ENCODE measurements at regions not wholly inside any gene's neighbourhood (a gene's known extent, or its start where the extent isn't known, plus 50 kb on each side); places are given as distances from the start of the nearest gene placed in this dataset.
"Not testable (repeated sequence)": the region's sequence is repeated elsewhere in the genome, so short reads cannot be mapped to it uniquely, and the experiment has no call there.

DNA sequence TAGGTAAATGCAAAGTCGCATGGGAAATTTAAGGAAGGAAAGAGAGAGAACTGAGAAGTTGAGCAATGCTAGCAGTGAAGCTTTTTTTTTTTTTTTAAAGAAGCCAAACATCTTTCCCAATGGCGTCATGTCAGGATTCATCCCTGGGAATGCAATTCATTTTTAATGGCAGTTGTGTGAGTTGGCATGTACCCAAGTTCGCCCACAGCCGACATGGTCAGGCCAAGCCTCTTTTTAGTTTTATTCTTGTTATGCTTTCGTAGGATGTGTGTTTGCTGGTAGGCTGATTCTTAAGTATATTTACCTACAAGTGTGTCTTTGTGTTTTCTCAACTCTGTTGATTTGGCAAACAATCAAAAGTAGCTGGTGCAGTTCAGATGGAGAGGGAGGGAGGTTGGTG, 127.6 kb upstream of the ITGA6 start:
- TF ChIP-seq, protein P1, sequence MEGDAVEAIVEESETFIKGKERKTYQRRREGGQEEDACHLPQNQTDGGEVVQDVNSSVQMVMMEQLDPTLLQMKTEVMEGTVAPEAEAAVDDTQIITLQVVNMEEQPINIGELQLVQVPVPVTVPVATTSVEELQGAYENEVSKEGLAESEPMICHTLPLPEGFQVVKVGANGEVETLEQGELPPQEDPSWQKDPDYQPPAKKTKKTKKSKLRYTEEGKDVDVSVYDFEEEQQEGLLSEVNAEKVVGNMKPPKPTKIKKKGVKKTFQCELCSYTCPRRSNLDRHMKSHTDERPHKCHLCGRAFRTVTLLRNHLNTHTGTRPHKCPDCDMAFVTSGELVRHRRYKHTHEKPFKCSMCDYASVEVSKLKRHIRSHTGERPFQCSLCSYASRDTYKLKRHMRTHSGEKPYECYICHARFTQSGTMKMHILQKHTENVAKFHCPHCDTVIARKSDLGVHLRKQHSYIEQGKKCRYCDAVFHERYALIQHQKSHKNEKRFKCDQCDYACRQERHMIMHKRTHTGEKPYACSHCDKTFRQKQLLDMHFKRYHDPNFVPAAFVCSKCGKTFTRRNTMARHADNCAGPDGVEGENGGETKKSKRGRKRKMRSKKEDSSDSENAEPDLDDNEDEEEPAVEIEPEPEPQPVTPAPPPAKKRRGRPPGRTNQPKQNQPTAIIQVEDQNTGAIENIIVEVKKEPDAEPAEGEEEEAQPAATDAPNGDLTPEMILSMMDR (IDR thresholded peaks at IDR 0.05; ENCODE audit: extremely low read depth, missing control alignments), result no peak

GRCh38 chr2:172300851-172301250, 126.5 kb upstream of the ITGA6 start:
- TF ChIP-seq, protein P1 (IDR thresholded peaks at IDR 0.05; ENCODE audit: extremely low read depth, missing control alignments), result no peak
- no peak for DNase-seq (ENCODE audit: low spot score)

More for the DNA sequence above, 127.6 kb upstream of the ITGA6 start:
- no peak for DNase-seq (ENCODE audit: low spot score)

- DNase-seq (ENCODE audit: low spot score), result no peak
- TF ChIP-seq, protein P1 (IDR thresholded peaks at IDR 0.05; ENCODE audit: extremely low read depth, missing control alignments), result no peak
These were observed 122.3 kb upstream of the ITGA6 start for GRCh38 chr2:172305066-172305465.

DNA sequence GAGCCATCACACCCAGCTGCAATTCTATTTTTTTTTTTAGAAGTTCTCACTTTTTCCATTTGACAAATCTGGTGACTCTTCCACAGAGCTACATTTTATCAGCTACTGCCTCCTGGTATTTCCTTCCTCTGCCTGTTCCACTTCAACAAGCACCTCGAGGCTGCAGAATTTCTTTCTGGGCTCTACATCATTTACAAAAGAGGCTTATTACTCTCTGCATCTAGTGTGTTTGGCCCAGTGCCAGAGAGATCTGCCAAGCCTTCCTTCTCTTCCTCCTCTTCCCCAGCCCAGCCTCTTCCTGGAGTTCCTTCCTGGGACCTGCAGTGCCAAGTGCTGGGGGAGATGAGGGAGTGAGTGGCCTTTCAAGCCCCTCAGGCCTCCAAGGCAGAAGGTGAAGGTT, 119.6 kb upstream of the ITGA6 start:
- no peak for DNase-seq (ENCODE audit: low spot score)
- TF ChIP-seq, protein P1 (IDR thresholded peaks at IDR 0.05; ENCODE audit: extremely low read depth, missing control alignments), result no peak

- DNase-seq (ENCODE audit: low spot score), result no peak
- TF ChIP-seq, protein P1 (IDR thresholded peaks at IDR 0.05; ENCODE audit: extremely low read depth, missing control alignments), result no peak
These were observed 119.0 kb upstream of the ITGA6 start for GRCh38 chr2:172308253-172308935.

DNA sequence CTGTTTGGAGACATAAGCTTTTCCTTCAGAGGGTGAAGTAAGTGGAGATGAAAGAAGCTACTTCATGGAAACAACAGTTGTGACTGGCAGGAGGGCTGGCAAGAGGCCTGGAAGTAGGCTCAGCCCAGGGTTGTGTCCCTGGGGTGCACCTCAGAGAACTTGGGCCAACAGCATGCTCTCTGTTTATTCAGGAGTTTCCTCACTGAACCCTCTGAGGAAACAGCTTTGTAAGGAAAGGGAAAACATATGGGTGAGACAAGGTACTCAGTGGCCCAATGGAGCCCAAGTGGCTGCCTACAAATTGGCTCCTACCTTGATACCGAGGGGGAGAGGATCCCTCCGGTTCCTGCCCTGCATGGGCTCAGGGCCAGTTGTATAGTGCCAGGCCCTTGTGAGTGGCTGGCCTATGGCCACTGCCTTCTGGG, 115.5 kb upstream of the ITGA6 start:
- no peak for DNase-seq (ENCODE audit: low spot score)
- TF ChIP-seq, protein P1 (IDR thresholded peaks at IDR 0.05; ENCODE audit: extremely low read depth, missing control alignments), result no peak

- no peak for DNase-seq (ENCODE audit: low spot score)
- TF ChIP-seq, protein P1 (IDR thresholded peaks at IDR 0.05; ENCODE audit: extremely low read depth, missing control alignments), result no peak
These were observed 113.6 kb upstream of the ITGA6 start for GRCh38 chr2:172313715-172314341.

- not testable (repeated sequence) for DNase-seq (ENCODE audit: low spot score)
These were observed 112.3 kb upstream of the ITGA6 start for GRCh38 chr2:172315070-172315469.
